ENCODE measurements at regions not wholly inside any gene's neighbourhood (a gene's known extent, or its start where the extent isn't known, plus 50 kb on each side); places are given as distances from the start of the nearest gene placed in this dataset.

- DNase-seq, result no peak
- Mint-ChIP-seq H3K9me3 (peaks cover 6% of the 10 kb centered on the region), H3K27me3 (no peaks in the 10 kb centered on the region), H3K4me1 (ENCODE audit: low read depth) (no peaks in the 10 kb centered on the region), H3K4me3 (no peak overlapping the region), H3K27ac (no peak overlapping the region), H3K36me3 (ENCODE audit: low read depth) (no peaks in the 10 kb centered on the region)
Observed at GRCh38 chr1:118275472-118276115, 90.6 kb upstream of the SPAG17 start.

- Mint-ChIP-seq H3K27ac (no peak overlapping the region), H3K27me3 (no peaks in the 10 kb centered on the region), H3K36me3 (ENCODE audit: low read depth) (no peaks in the 10 kb centered on the region), H3K9me3 (no peaks in the 10 kb centered on the region), H3K4me3 (no peak overlapping the region), H3K4me1 (ENCODE audit: low read depth) (no peaks in the 10 kb centered on the region)
- no peak for DNase-seq
Observed at GRCh38 chr1:118272884-118273283, 87.9 kb upstream of the SPAG17 start.

GRCh38 chr1:118271883-118272282, 86.9 kb upstream of the SPAG17 start:
- no peak for DNase-seq
- Mint-ChIP-seq H3K4me1 (ENCODE audit: low read depth) (no peaks in the 10 kb centered on the region), H3K27ac (no peak overlapping the region), H3K9me3 (no peaks in the 10 kb centered on the region), H3K36me3 (ENCODE audit: low read depth) (no peaks in the 10 kb centered on the region), H3K4me3 (no peak overlapping the region), H3K27me3 (no peaks in the 10 kb centered on the region)

- H3K4me1 Mint-ChIP-seq (ENCODE audit: low read depth), result no peaks in the 10 kb centered on the region
- no peak for DNase-seq
- no peaks in the 10 kb centered on the region for H3K9me3 Mint-ChIP-seq
- H3K27ac Mint-ChIP-seq, result no peak overlapping the region
- no peaks in the 10 kb centered on the region for H3K36me3 Mint-ChIP-seq (ENCODE audit: low read depth)
- no peaks in the 10 kb centered on the region for H3K27me3 Mint-ChIP-seq
- no peak overlapping the region for H3K4me3 Mint-ChIP-seq
Observed at GRCh38 chr1:118269598-118269997, 84.6 kb upstream of the SPAG17 start.

- H3K9me3 Mint-ChIP-seq, result no peaks in the 10 kb centered on the region
- H3K27ac Mint-ChIP-seq, result no peak overlapping the region
- no peak overlapping the region for H3K4me3 Mint-ChIP-seq
- H3K27me3 Mint-ChIP-seq, result no peaks in the 10 kb centered on the region
- no peaks in the 10 kb centered on the region for H3K36me3 Mint-ChIP-seq (ENCODE audit: low read depth)
- H3K4me1 Mint-ChIP-seq (ENCODE audit: low read depth), result no peaks in the 10 kb centered on the region
- no peak for DNase-seq
Observed at GRCh38 chr1:118266436-118266835, 81.4 kb upstream of the SPAG17 start.

- Mint-ChIP-seq H3K4me1 (ENCODE audit: low read depth) (no peaks in the 10 kb centered on the region), H3K4me3 (no peak overlapping the region), H3K36me3 (ENCODE audit: low read depth) (no peaks in the 10 kb centered on the region), H3K27me3 (no peaks in the 10 kb centered on the region), H3K27ac (no peak overlapping the region), H3K9me3 (no peaks in the 10 kb centered on the region)
- DNase-seq, result no peak
Observed at GRCh38 chr1:118264343-118264742, 79.3 kb upstream of the SPAG17 start.

GRCh38 chr1:118262865-118263264, 77.8 kb upstream of the SPAG17 start:
- Mint-ChIP-seq H3K27me3 (no peaks in the 10 kb centered on the region), H3K9me3 (no peaks in the 10 kb centered on the region), H3K36me3 (ENCODE audit: low read depth) (no peaks in the 10 kb centered on the region), H3K4me3 (no peak overlapping the region), H3K27ac (no peak overlapping the region), H3K4me1 (ENCODE audit: low read depth) (no peaks in the 10 kb centered on the region)
- DNase-seq, result no peak

- H3K9me3 Mint-ChIP-seq, result no peaks in the 10 kb centered on the region
- no peaks in the 10 kb centered on the region for H3K27me3 Mint-ChIP-seq
- H3K4me3 Mint-ChIP-seq, result no peak overlapping the region
- no peaks in the 10 kb centered on the region for H3K4me1 Mint-ChIP-seq (ENCODE audit: low read depth)
- H3K27ac Mint-ChIP-seq, result no peak overlapping the region
- DNase-seq, result no peak
- H3K36me3 Mint-ChIP-seq (ENCODE audit: low read depth), result no peaks in the 10 kb centered on the region
Observed at GRCh38 chr1:118258975-118259374, 73.9 kb upstream of the SPAG17 start.

GRCh38 chr1:118257946-118258345, 72.9 kb upstream of the SPAG17 start:
- DNase-seq, result no peak
- no peaks in the 10 kb centered on the region for H3K9me3 Mint-ChIP-seq
- H3K4me3 Mint-ChIP-seq, result no peak overlapping the region
- no peaks in the 10 kb centered on the region for H3K36me3 Mint-ChIP-seq (ENCODE audit: low read depth)
- peaks cover 3% of the 10 kb centered on the region for H3K27me3 Mint-ChIP-seq
- no peaks in the 10 kb centered on the region for H3K4me1 Mint-ChIP-seq (ENCODE audit: low read depth)
- no peak overlapping the region for H3K27ac Mint-ChIP-seq

GRCh38 chr1:118254491-118255425, 69.7 kb upstream of the SPAG17 start:
- Mint-ChIP-seq H3K27ac (no peak overlapping the region), H3K4me3 (no peak overlapping the region), H3K4me1 (ENCODE audit: low read depth) (no peaks in the 10 kb centered on the region), H3K36me3 (ENCODE audit: low read depth) (no peaks in the 10 kb centered on the region), H3K27me3 (peaks cover 3% of the 10 kb centered on the region), H3K9me3 (no peaks in the 10 kb centered on the region)
- no peak for DNase-seq

- no peak overlapping the region for H3K4me3 Mint-ChIP-seq
- H3K27me3 Mint-ChIP-seq, result peaks cover 3% of the 10 kb centered on the region
- H3K4me1 Mint-ChIP-seq (ENCODE audit: low read depth), result no peaks in the 10 kb centered on the region
- no peaks in the 10 kb centered on the region for H3K36me3 Mint-ChIP-seq (ENCODE audit: low read depth)
- H3K9me3 Mint-ChIP-seq, result no peaks in the 10 kb centered on the region
- no peak for DNase-seq
- no peak overlapping the region for H3K27ac Mint-ChIP-seq
Observed at GRCh38 chr1:118254001-118254400, 69.0 kb upstream of the SPAG17 start.

- H3K27me3 Mint-ChIP-seq, result peaks cover 3% of the 10 kb centered on the region
- no peak overlapping the region for H3K27ac Mint-ChIP-seq
Observed at GRCh38 chr1:118253053-118253915, 68.3 kb upstream of the SPAG17 start.

GRCh38 chr1:118252624-118253023, 67.6 kb upstream of the SPAG17 start:
- peaks cover 3% of the 10 kb centered on the region for H3K27me3 Mint-ChIP-seq
- H3K36me3 Mint-ChIP-seq (ENCODE audit: low read depth), result no peaks in the 10 kb centered on the region
- H3K27ac Mint-ChIP-seq, result no peak overlapping the region
- no peak overlapping the region for H3K4me3 Mint-ChIP-seq
- H3K9me3 Mint-ChIP-seq, result no peaks in the 10 kb centered on the region
- DNase-seq, result no peak
- no peaks in the 10 kb centered on the region for H3K4me1 Mint-ChIP-seq (ENCODE audit: low read depth)

More at GRCh38 chr1:118253053-118253915, 68.3 kb upstream of the SPAG17 start:
- no peak for DNase-seq
- H3K4me3 Mint-ChIP-seq, result no peak overlapping the region
- H3K9me3 Mint-ChIP-seq, result no peaks in the 10 kb centered on the region
- H3K36me3 Mint-ChIP-seq (ENCODE audit: low read depth), result no peaks in the 10 kb centered on the region
- H3K4me1 Mint-ChIP-seq (ENCODE audit: low read depth), result no peaks in the 10 kb centered on the region

- no peaks in the 10 kb centered on the region for H3K36me3 Mint-ChIP-seq (ENCODE audit: low read depth)
- no peaks in the 10 kb centered on the region for H3K4me1 Mint-ChIP-seq (ENCODE audit: low read depth)
- peaks cover 3% of the 10 kb centered on the region for H3K27me3 Mint-ChIP-seq
- no peaks in the 10 kb centered on the region for H3K9me3 Mint-ChIP-seq
- DNase-seq, result no peak
- no peak overlapping the region for H3K27ac Mint-ChIP-seq
- H3K4me3 Mint-ChIP-seq, result no peak overlapping the region
Observed at GRCh38 chr1:118250232-118250631, 65.2 kb upstream of the SPAG17 start.
